HL-60/S4 treated with phorbol 12-myristate 13-acetate at 8.2 ng/mL for 4 days and 3 days (cell line): ENCODE measurements at regions not wholly inside any gene's neighbourhood (a gene's known extent, or its start where the extent isn't known, plus 50 kb on each side); places are given as distances from the start of the nearest gene placed in this dataset.

Experiments
- in situ Hi-C: fragments of 300-500 bp; cut with MboI; formaldehyde crosslinking; loops from 2 replicates; pipeline ENCODE4 v1.15.0; 2022; ENCODE audit warnings: low sequenced_read_pairs

DNA sequence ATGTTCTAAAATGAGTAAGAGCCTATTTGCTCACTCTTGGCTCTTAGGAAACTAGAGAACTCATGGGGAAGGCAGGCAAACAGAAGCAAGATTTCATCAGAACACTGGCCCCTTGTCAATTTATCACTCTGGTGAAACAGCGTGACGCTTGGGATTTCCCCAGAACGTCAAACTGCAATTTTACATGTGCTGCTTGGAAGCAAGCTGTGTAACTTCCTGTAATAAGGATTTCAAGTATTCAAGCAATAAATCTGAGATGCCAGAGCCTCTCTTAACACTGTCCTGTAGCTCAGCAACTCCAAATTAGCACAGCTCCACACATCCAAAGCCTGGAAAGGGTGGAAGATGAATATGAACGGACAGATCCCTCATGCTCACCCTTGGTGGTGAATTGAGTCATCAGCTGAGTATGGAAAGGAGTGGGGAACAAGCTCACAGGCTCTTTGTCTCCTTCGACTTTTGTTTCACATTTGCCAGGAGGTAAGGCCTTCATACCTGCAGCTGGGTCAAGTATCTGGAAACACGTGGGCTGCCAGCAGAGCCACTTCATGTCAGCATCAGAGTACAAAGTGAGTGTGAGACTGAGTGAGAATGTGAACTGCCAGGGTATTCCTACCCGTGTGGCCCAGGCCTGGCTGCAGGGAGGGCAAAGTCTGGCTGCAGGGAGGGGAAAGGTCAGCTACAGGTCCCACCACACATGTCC lies 140.4 kb upstream of the NAMPT start:
- in situ Hi-C loops, result no loop called here

- in situ Hi-C loops, result no loop called here
These were observed 139.8 kb upstream of the NAMPT start for GRCh38 chr7:106424476-106425016.

- in situ Hi-C loops, result no loop called here
These were observed 139.2 kb upstream of the NAMPT start for GRCh38 chr7:106423821-106424475.

GRCh38 chr7:106423111-106423510 lies 138.3 kb upstream of the NAMPT start:
- in situ Hi-C loops, result no loop called here

DNA sequence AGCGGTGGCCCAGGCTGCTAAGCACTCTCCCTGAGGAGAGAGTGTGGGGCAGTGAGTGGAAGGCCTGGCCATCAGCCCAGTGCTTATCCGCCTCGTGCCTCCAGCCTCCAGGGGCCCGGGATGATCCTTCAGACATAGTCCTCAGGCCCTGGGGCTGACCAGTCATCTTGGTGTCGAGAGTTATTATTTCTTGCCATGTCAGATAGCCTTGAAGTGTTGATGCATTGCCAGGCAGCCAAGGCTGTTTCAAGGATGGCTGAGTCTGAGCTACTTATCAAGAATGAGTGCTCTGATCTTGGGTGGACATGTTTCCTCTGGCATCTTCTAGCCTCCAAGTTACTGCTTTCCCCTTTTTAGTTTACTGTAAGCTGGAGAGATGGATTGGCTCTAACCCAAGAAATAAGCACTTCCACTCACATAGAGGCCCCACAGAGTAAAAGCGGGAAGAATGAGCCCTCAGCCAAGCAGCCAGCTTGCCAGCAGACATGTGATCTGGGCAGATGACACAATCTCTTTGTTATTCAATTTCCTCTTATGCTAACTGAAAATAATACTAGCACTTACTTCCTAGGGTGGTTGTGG lies 136.5 kb upstream of the NAMPT start:
- in situ Hi-C loops, result no loop called here

- in situ Hi-C loops, result no loop called here
These were observed 136.0 kb upstream of the NAMPT start for GRCh38 chr7:106420736-106421135.

GRCh38 chr7:106420210-106420609 lies 135.4 kb upstream of the NAMPT start:
- in situ Hi-C loops, result no loop called here

GRCh38 chr7:106419455-106420182 lies 134.8 kb upstream of the NAMPT start:
- in situ Hi-C loops, result no loop called here

GRCh38 chr7:106418526-106418925 lies 133.7 kb upstream of the NAMPT start:
- in situ Hi-C loops, result no loop called here

GRCh38 chr7:106418094-106418493 lies 133.3 kb upstream of the NAMPT start:
- in situ Hi-C loops, result no loop called here

- in situ Hi-C loops, result no loop called here
These were observed 132.6 kb upstream of the NAMPT start for GRCh38 chr7:106417273-106417902.

DNA sequence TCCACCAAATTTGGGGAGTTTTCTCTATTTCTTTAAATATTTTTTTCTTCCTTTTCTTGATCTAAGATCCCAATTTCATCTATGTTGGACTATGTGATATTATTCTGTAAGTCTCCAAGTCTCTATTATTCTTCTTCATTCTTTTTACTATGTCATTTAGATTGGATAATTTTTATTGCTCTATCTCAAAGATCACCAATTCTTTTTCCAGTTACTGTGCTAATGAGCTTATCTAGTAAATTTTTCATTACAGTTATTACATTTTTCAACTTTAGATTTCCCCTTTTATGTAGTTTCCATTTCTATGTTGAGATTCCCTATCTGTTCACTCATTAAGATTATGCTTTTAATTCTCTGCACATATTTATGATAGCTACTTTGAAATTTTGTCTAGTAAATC lies 131.6 kb upstream of the NAMPT start:
- in situ Hi-C loops, result no loop called here

GRCh38 chr7:106415433-106415832 lies 130.7 kb upstream of the NAMPT start:
- in situ Hi-C loops, result no loop called here

- in situ Hi-C loops, result no loop called here
These were observed 128.7 kb upstream of the NAMPT start for GRCh38 chr7:106413446-106413845.

DNA sequence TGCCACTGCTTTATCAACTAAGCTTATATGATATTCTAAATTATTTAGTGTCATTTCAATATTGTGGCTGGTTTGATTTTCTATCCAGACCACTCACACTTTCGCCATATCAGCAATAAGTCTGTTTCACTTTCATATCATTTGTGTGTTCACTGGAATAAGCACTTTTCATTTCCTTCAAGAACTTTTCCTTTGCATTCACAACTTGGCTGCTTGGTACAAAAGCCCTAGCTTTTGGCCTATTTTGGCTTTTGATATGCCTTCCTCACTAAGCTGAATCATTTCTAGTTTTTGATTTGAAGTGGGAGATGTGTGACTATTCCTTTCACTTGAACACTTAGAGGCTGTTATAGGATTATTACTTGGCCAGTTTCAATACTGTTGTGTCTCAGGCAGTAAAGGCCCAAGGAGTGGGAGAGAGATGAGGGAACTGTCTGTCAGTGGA lies 120.9 kb upstream of the NAMPT start:
- in situ Hi-C loops, result no loop called here

DNA sequence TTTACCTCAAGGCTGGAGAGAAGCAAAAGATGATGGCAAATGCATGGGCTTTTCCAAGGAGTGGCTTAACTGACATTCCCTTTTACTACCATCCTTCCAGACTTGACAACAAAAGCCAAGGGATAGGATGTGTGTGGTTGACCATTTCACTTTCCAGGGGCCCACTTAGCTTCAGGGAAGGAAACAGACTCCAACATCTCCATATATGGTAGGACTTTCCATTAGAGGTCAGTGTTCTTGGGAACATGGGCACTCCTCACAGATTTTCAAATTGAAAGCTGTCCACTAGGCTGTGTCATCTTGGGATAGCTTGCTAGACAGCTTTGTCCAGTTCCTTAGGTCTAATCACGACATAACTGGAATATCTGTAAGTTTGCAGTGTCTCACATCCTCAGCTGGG lies 118.1 kb upstream of the NAMPT start:
- in situ Hi-C loops, result no loop called here

DNA sequence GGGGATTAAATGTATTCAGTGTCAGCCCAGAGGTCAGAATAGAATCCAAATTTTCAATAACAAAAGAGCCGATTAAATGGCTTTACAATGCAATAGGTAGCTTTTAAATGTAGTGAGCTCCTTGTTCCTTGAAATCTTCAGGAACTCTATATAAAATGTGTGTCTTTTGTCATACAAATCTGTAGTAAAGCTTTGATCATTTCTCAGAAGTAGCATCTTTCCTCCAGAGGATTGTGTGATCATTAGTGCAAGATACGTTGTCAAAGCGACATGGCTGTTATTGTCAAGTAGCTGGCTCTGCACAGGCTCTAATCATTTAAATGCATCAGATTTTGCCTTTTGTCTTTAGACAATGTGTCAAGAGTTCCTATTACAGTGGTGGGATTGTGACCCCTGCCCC lies 116.1 kb upstream of the NAMPT start:
- in situ Hi-C loops, result no loop called here

- in situ Hi-C loops, result no loop called here
These were observed 114.0 kb upstream of the NAMPT start for GRCh38 chr7:106398786-106399185.

- in situ Hi-C loops, result no loop called here
These were observed 113.2 kb upstream of the NAMPT start for GRCh38 chr7:106397994-106398393.

GRCh38 chr7:106394526-106394925 lies 109.7 kb upstream of the NAMPT start:
- in situ Hi-C loops, result no loop called here
